B cell (primary cell): ENCODE measurements at regions not wholly inside any gene's neighbourhood (a gene's known extent, or its start where the extent isn't known, plus 50 kb on each side); places are given as distances from the start of the nearest gene placed in this dataset.

Experiments used
- ATAC-seq: fragments of 200-7000 bp; cut with Tn5 transposase; one replicate; pipeline ENCODE4 v1.10.0; 2021; ENCODE audit warnings: low read depth, mild to moderate bottlenecking, moderate number of reproducible peaks, moderate library complexity
- CTCF ChIA-PET: fragments of 350-600 bp; sonication (Branson Sonifier 250); formaldehyde crosslinking; loops from one replicate; lab custom pipeline; 2021; ENCODE audit warnings: antibody characterized with exemption, inconsistent platforms; lab: Charles Lee
- POLR2A ChIA-PET: fragments of 350-600 bp; sonication (Branson Sonifier 250); formaldehyde crosslinking; loops from one replicate; lab custom pipeline; 2021; ENCODE audit warnings: antibody characterized with exemption; lab: Charles Lee
- DNase-seq: peaks from one replicate; pipeline ENCODE4 v3.0.0; 2013
- H2AFZ ChIP-seq: 2 replicates; pipeline ENCODE4 v1.6.1; 2012; ENCODE audit warnings: mild to moderate bottlenecking, low read depth, low read length; ENCODE audit not compliant: insufficient read depth, poor library complexity, severe bottlenecking
- H3K27ac ChIP-seq, 2 donors: 1 replicate in 1 of 2; 2 replicates in 1 of 2; pipeline ENCODE4 v1.5.1; 2012 to 2013; ENCODE audit warnings: low read length in 2 of 2, mild to moderate bottlenecking in 2 of 2, moderate library complexity in 1 of 2
- H3K27me3 ChIP-seq, 4 experiments: fragments of 200-600 bp in 1 of 4; sonication (generic) in 1 of 4; replicated peaks in 1 of 4; 1 replicate in 2 of 4; 2 replicates in 2 of 4; pipeline versions ENCODE4 v1.6.1 to v1.7.0; 2013 to 2016; ENCODE audit warnings: low read length in 3 of 4, mild to moderate bottlenecking in 2 of 4, mixed read lengths in 1 of 4, moderate library complexity in 1 of 4; ENCODE audit not compliant: insufficient read depth in 4 of 4, control insufficient read depth in 3 of 4; ENCODE audit errors: control extremely low read depth in 1 of 4
- H3K36me3 ChIP-seq, 2 experiments: replicated peaks in 1 of 2; 1 replicate in 1 of 2; 2 replicates in 1 of 2; pipeline versions ENCODE4 v1.6.1 to v1.7.1; 2013; ENCODE audit warnings: low read length in 1 of 2; ENCODE audit not compliant: insufficient read depth in 2 of 2, control insufficient read depth in 1 of 2; ENCODE audit errors: control extremely low read depth in 1 of 2, extremely low read depth in 1 of 2
- H3K4me1 ChIP-seq, 2 donors: fragments of 200-600 bp in 1 of 2; sonication (generic) in 1 of 2; 1 replicate in 1 of 2; 2 replicates in 1 of 2; pipeline versions ENCODE4 v1.5.1 to v1.6.1; 2013 to 2017; ENCODE audit warnings: low read length in 2 of 2; ENCODE audit not compliant: control insufficient read depth in 2 of 2, insufficient read depth in 2 of 2
- H3K4me2 ChIP-seq: replicated peaks from 2 replicates; pipeline ENCODE3; 2012; ENCODE audit warnings: mild to moderate bottlenecking, low read depth, low read length; ENCODE audit not compliant: poor library complexity, severe bottlenecking
- H3K4me3 ChIP-seq, 5 experiments: fragments of 200-600 bp in 1 of 5; sonication (generic) in 1 of 5; 1 replicate in 3 of 5; 2 replicates in 2 of 5; pipeline versions ENCODE4 v1.5.1 to v1.7.0; 2011 to 2016; ENCODE audit warnings: low read length in 4 of 5, mild to moderate bottlenecking in 4 of 5, low read depth in 2 of 5, control low read depth in 1 of 5, moderate library complexity in 1 of 5; ENCODE audit not compliant: insufficient read depth in 1 of 5; ENCODE audit errors: control extremely low read depth in 1 of 5, extremely low read depth in 1 of 5
- H3K79me2 ChIP-seq: fragments of 200-600 bp; sonication (generic); one replicate; pipeline ENCODE4 v1.6.0; 2016; ENCODE audit warnings: low read length; ENCODE audit not compliant: control insufficient read depth, insufficient read depth
- H3K9ac ChIP-seq: fragments of 200-600 bp; sonication (generic); 2 replicates; pipeline ENCODE4 v1.6.1; 2017; ENCODE audit warnings: mild to moderate bottlenecking, low read length, moderate library complexity
- H3K9me3 ChIP-seq, 3 donors: one replicate each; pipeline versions ENCODE4 v1.6.1 to v1.7.1; 2013; ENCODE audit warnings: low read length in 2 of 3; ENCODE audit not compliant: control insufficient read depth in 2 of 3, insufficient read depth in 1 of 3; ENCODE audit errors: control extremely low read depth in 1 of 3
- H4K20me1 ChIP-seq: 2 replicates; pipeline ENCODE4 v1.6.0; 2012; ENCODE audit warnings: mild to moderate bottlenecking, low read length; ENCODE audit not compliant: insufficient read depth, control insufficient read depth, poor library complexity, severe bottlenecking
- H3K27ac Mint-ChIP-seq: one replicate; pipeline ENCODE4 v1.8.0; 2021; ENCODE audit warnings: mixed read lengths
- H3K27me3 Mint-ChIP-seq: one replicate; pipeline ENCODE4 v1.8.0; 2021; ENCODE audit warnings: mixed read lengths
- H3K4me1 Mint-ChIP-seq: one replicate; pipeline ENCODE4 v1.8.0; 2021; ENCODE audit warnings: mixed read lengths
- H3K4me3 Mint-ChIP-seq: one replicate; pipeline ENCODE4 v1.8.0; 2021; ENCODE audit warnings: mixed read lengths
- H3K9me3 Mint-ChIP-seq: one replicate; pipeline ENCODE4 v1.8.0; 2022; ENCODE audit warnings: mixed read lengths; ENCODE audit not compliant: insufficient read depth
- EZH2 ChIP-seq: IDR thresholded peaks from 2 replicates; pipeline ENCODE4 v1.6.1; 2012; ENCODE audit warnings: borderline replicate concordance, low read depth, mild to moderate bottlenecking, moderate library complexity, low read length; ENCODE audit not compliant: insufficient read depth, poor library complexity, severe bottlenecking
- WGBS: methylation state at CpG from one replicate; pipeline ENCODE4 v1.1.5; 2013; ENCODE audit warnings: missing lambda C conversion rate; ENCODE audit not compliant: insufficient coverage; 5-methylcytosine and 5-hydroxymethylcytosine counted together
- intact Hi-C: fragments of 100-400 bp; cut with micrococcal nuclease; formaldehyde crosslinking; loops from one replicate; pipeline ENCODE4 v1.10.0; 2022
- TF ChIP-seq, protein P1 (sequence below): fragments of 200-600 bp; IDR thresholded peaks from one replicate; pipeline ENCODE4 v1.8.0; 2022; ENCODE audit warnings: antibody characterized with exemption, mild to moderate bottlenecking

DNA sequence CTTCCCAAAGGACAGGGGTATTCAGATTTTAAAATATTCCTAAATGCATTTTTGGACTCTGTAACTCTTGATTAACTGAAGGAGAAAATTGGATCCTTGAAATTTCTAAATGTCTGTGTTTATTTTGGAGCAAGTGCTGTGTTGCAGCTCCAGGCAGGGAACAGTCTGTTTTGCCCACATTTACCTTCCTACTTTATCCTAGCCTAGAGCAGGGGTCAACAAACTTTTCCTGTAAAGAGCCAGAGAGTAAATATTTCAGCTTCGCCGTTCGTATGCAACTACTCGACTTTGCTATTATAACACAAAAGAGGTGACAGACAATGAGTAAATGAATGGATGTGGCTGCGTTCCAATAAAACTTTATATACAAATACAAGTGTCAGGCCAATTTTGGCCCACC lies 402.2 kb downstream of the GPATCH2 start:
- Histone ChIP-seq H3K27ac (no peak overlapping the region), H3K79me2 (no peaks in the 10 kb centered on the region), H3K4me2 (no peak overlapping the region), H3K36me3 (no peaks in the 10 kb centered on the region), H3K9ac (no peak overlapping the region), H3K4me1 (no peaks in the 10 kb centered on the region), H3K4me3 (no peak overlapping the region), H4K20me1 (no peaks in the 10 kb centered on the region), H3K9me3 (no peaks in the 10 kb centered on the region), H2AFZ (no peak overlapping the region), H3K27me3 (no peaks in the 10 kb centered on the region)
- TF ChIP-seq EZH2: no peak
- TF ChIP-seq, protein P1, sequence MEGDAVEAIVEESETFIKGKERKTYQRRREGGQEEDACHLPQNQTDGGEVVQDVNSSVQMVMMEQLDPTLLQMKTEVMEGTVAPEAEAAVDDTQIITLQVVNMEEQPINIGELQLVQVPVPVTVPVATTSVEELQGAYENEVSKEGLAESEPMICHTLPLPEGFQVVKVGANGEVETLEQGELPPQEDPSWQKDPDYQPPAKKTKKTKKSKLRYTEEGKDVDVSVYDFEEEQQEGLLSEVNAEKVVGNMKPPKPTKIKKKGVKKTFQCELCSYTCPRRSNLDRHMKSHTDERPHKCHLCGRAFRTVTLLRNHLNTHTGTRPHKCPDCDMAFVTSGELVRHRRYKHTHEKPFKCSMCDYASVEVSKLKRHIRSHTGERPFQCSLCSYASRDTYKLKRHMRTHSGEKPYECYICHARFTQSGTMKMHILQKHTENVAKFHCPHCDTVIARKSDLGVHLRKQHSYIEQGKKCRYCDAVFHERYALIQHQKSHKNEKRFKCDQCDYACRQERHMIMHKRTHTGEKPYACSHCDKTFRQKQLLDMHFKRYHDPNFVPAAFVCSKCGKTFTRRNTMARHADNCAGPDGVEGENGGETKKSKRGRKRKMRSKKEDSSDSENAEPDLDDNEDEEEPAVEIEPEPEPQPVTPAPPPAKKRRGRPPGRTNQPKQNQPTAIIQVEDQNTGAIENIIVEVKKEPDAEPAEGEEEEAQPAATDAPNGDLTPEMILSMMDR: no peak
- no peak overlapping the region for H3K4me3 Mint-ChIP-seq
- intact Hi-C loops: no loop called here
- ATAC-seq (no peak), DNase-seq (no peak)
- WGBS: no CpG with 5 or more reads among the region's 5 CpGs
- ChIA-PET POLR2A (no interaction called here), CTCF (no interaction called here)
- no peak overlapping the region for H3K27ac Mint-ChIP-seq
- H3K9me3 Mint-ChIP-seq: no peaks in the 10 kb centered on the region
- no peaks in the 10 kb centered on the region for H3K27me3 Mint-ChIP-seq
- no peaks in the 10 kb centered on the region for H3K4me1 Mint-ChIP-seq

- WGBS: no CpG with 5 or more reads among the region's 1 CpG
- Histone ChIP-seq H3K36me3 (no peaks in the 10 kb centered on the region), H2AFZ (no peak overlapping the region), H3K79me2 (no peaks in the 10 kb centered on the region), H3K27me3 (no peaks in the 10 kb centered on the region), H3K9me3 (no peaks in the 10 kb centered on the region), H4K20me1 (no peaks in the 10 kb centered on the region), H3K9ac (no peak overlapping the region), H3K4me3 (no peak overlapping the region), H3K27ac (no peak overlapping the region), H3K4me1 (no peaks in the 10 kb centered on the region), H3K4me2 (no peak overlapping the region)
- H3K27me3 Mint-ChIP-seq: no peaks in the 10 kb centered on the region
- intact Hi-C loops: no loop called here
- DNase-seq (no peak), ATAC-seq (no peak)
- no peak overlapping the region for H3K4me3 Mint-ChIP-seq
- POLR2A ChIA-PET: no interaction called here
- no peak for TF ChIP-seq EZH2
- TF ChIP-seq, protein P1: no peak
- H3K9me3 Mint-ChIP-seq: no peaks in the 10 kb centered on the region
- H3K4me1 Mint-ChIP-seq: no peaks in the 10 kb centered on the region
- H3K27ac Mint-ChIP-seq: no peak overlapping the region
- CTCF ChIA-PET: no interaction called here
Measured at GRCh38 chr1:217224201-217224600, 406.7 kb downstream of the GPATCH2 start.
